DOHH2 (cell line): ENCODE measurements at regions not wholly inside any gene's neighbourhood (a gene's known extent, or its start where the extent isn't known, plus 50 kb on each side); places are given as distances from the start of the nearest gene placed in this dataset.

Source experiments
- H3F3A ChIP-seq: fragments of 200-600 bp; sonication (generic), shearing (Covaris generic); 2 replicates; pipeline ENCODE4 v1.6.0; 2016; ENCODE audit warnings: antibody characterized with exemption, mild to moderate bottlenecking; ENCODE audit not compliant: control insufficient read depth, insufficient read depth
- H3K27ac ChIP-seq: fragments of 200-600 bp; sonication (generic); 2 replicates; pipeline ENCODE4 v1.5.1; 2014; ENCODE audit warnings: low read depth, mild to moderate bottlenecking, low read length, moderate library complexity
- H3K27me3 ChIP-seq: fragments of 200-600 bp; sonication (generic); 2 replicates; pipeline ENCODE4 v1.6.1; 2014; ENCODE audit warnings: mild to moderate bottlenecking, low read length, mixed read lengths; ENCODE audit not compliant: control insufficient read depth
- H3K36me3 ChIP-seq: fragments of 200-600 bp; sonication (generic); 2 replicates; pipeline ENCODE4 v1.6.1; 2014; ENCODE audit warnings: mild to moderate bottlenecking, low read length, moderate library complexity, mixed read lengths; ENCODE audit not compliant: control insufficient read depth
- H3K4me1 ChIP-seq: fragments of 200-600 bp; sonication (generic); 2 replicates; pipeline ENCODE4 v1.6.1; 2014; ENCODE audit warnings: mild to moderate bottlenecking, low read length, mixed read lengths; ENCODE audit not compliant: control insufficient read depth
- H3K4me2 ChIP-seq: fragments of 200-600 bp; sonication (generic); 2 replicates; pipeline ENCODE4 v1.6.0; 2014; ENCODE audit warnings: mild to moderate bottlenecking, low read length, moderate library complexity
- H3K4me3 ChIP-seq: fragments of 200-600 bp; sonication (generic); 2 replicates; pipeline ENCODE4 v1.5.1; 2014; ENCODE audit warnings: mild to moderate bottlenecking, low read length, mixed read lengths
- H3K79me2 ChIP-seq: fragments of 200-600 bp; sonication (generic); 2 replicates; pipeline ENCODE4 v1.6.1; 2014; ENCODE audit warnings: mild to moderate bottlenecking, low read length, mixed read lengths; ENCODE audit not compliant: control insufficient read depth
- H3K9me2 ChIP-seq: fragments of 200-600 bp; sonication (generic); replicated peaks from 2 replicates; pipeline ENCODE4 v1.6.1; 2014; ENCODE audit warnings: mild to moderate bottlenecking, low read length, mixed read lengths; ENCODE audit not compliant: control insufficient read depth
- H3K9me3 ChIP-seq: fragments of 200-600 bp; sonication (generic); 2 replicates; pipeline ENCODE4 v1.6.1; 2014; ENCODE audit warnings: antibody characterized with exemption, low read length, mixed read lengths; ENCODE audit not compliant: control insufficient read depth, insufficient read depth
- H4K20me1 ChIP-seq: fragments of 200-600 bp; sonication (generic); 2 replicates; pipeline ENCODE4 v1.6.0; 2014; ENCODE audit warnings: low read depth, mild to moderate bottlenecking, antibody characterized with exemption, low read length, moderate library complexity; ENCODE audit not compliant: control insufficient read depth, insufficient read depth
- CTCF ChIP-seq: fragments of 200-600 bp; sonication (generic); IDR thresholded peaks from one replicate; pipeline ENCODE4 v1.5.1; 2014; ENCODE audit warnings: antibody characterized with exemption, mild to moderate bottlenecking, low read depth, low read length; ENCODE audit not compliant: poor library complexity, severe bottlenecking
- EZH2phosphoT487 ChIP-seq: fragments of 200-600 bp; sonication (generic); IDR thresholded peaks from 2 replicates; pipeline ENCODE4 v1.6.1; 2017; ENCODE audit warnings: borderline replicate concordance, mild to moderate bottlenecking, antibody characterized with exemption, low read length, moderate library complexity, mixed read lengths

- no peaks in the 10 kb centered on the region for H3K27me3 ChIP-seq
- H3K4me2 ChIP-seq: no peak overlapping the region
- no peaks in the 10 kb centered on the region for H4K20me1 ChIP-seq
- H3K36me3 ChIP-seq: no peaks in the 10 kb centered on the region
- no peak overlapping the region for H3K27ac ChIP-seq
- no peaks in the 10 kb centered on the region for H3K9me2 ChIP-seq
- no peak overlapping the region for H3K4me3 ChIP-seq
- H3K4me1 ChIP-seq: no peaks in the 10 kb centered on the region
- no peaks in the 10 kb centered on the region; the same call in 1 of the 2 replicates for H3K9me3 ChIP-seq
- no peaks in the 10 kb centered on the region for H3K79me2 ChIP-seq
- H3F3A ChIP-seq: no peaks in the 10 kb centered on the region
- no peak for TF ChIP-seq EZH2phosphoT487
- peak; percentile 75 for TF ChIP-seq CTCF
Measured at GRCh38 chr14:81710232-81710845, 176.7 kb upstream of the SEL1L start.

GRCh38 chr14:81715731-81716130, 182.1 kb upstream of the SEL1L start:
- H3K36me3 ChIP-seq: no peaks in the 10 kb centered on the region
- no peaks in the 10 kb centered on the region for H3F3A ChIP-seq
- no peak for TF ChIP-seq EZH2phosphoT487
- no peak for TF ChIP-seq CTCF
- H3K27me3 ChIP-seq: no peaks in the 10 kb centered on the region
- no peak overlapping the region for H3K4me3 ChIP-seq
- H3K4me1 ChIP-seq: no peaks in the 10 kb centered on the region
- H3K9me3 ChIP-seq: no peaks in the 10 kb centered on the region; the same call in 1 of the 2 replicates
- H3K79me2 ChIP-seq: no peaks in the 10 kb centered on the region
- no peak overlapping the region for H3K4me2 ChIP-seq
- H3K27ac ChIP-seq: no peak overlapping the region
- no peaks in the 10 kb centered on the region for H4K20me1 ChIP-seq
- no peaks in the 10 kb centered on the region for H3K9me2 ChIP-seq

GRCh38 chr14:81716953-81717352, 183.3 kb upstream of the SEL1L start:
- Histone ChIP-seq H3K27me3 (no peaks in the 10 kb centered on the region), H3K79me2 (no peaks in the 10 kb centered on the region), H3K9me2 (no peaks in the 10 kb centered on the region), H3K4me3 (no peak overlapping the region), H3K4me2 (no peak overlapping the region), H3F3A (no peaks in the 10 kb centered on the region), H4K20me1 (no peaks in the 10 kb centered on the region), H3K36me3 (no peaks in the 10 kb centered on the region), H3K9me3 (no peaks in the 10 kb centered on the region; the same call in 1 of the 2 replicates), H3K4me1 (no peaks in the 10 kb centered on the region), H3K27ac (no peak overlapping the region)
- TF ChIP-seq EZH2phosphoT487 (no peak), CTCF (no peak)
